Endothelial cell (in vitro differentiated cells): ENCODE measurements at regions not wholly inside any gene's neighbourhood (a gene's known extent, or its start where the extent isn't known, plus 50 kb on each side); places are given as distances from the start of the nearest gene placed in this dataset.

Source experiments
- DNase-seq: peaks from one replicate; pipeline ENCODE4 v3.0.0; 2021; ENCODE audit warnings: low spot score
- H3K27ac Mint-ChIP-seq: one replicate; pipeline ENCODE4 v1.8.0; 2021; ENCODE audit warnings: mixed read lengths, inconsistent platforms; ENCODE audit not compliant: unreplicated experiment
- H3K27me3 Mint-ChIP-seq: one replicate; pipeline ENCODE4 v1.8.0; 2021; ENCODE audit warnings: mild to moderate bottlenecking, moderate library complexity, mixed read lengths, inconsistent platforms; ENCODE audit not compliant: unreplicated experiment
- H3K36me3 Mint-ChIP-seq: one replicate; pipeline ENCODE4 v1.8.0; 2021; ENCODE audit warnings: mild to moderate bottlenecking, low read depth, mixed read lengths, inconsistent platforms; ENCODE audit not compliant: unreplicated experiment
- H3K4me1 Mint-ChIP-seq: one replicate; pipeline ENCODE4 v1.8.0; 2021; ENCODE audit warnings: mild to moderate bottlenecking, mixed read lengths, inconsistent platforms; ENCODE audit not compliant: unreplicated experiment
- H3K4me3 Mint-ChIP-seq: one replicate; pipeline ENCODE4 v1.8.0; 2021; ENCODE audit warnings: mild to moderate bottlenecking, mixed read lengths, inconsistent platforms; ENCODE audit not compliant: unreplicated experiment
- H3K9me3 Mint-ChIP-seq: one replicate; pipeline ENCODE4 v1.8.0; 2021; ENCODE audit warnings: mixed read lengths, inconsistent platforms; ENCODE audit not compliant: unreplicated experiment
- TF ChIP-seq, protein P1 (sequence below): fragments of 200-600 bp; sonication (generic); IDR thresholded peaks from one replicate; pipeline ENCODE4 v1.5.0; 2021; ENCODE audit warnings: antibody characterized with exemption; ENCODE audit not compliant: unreplicated experiment

DNA sequence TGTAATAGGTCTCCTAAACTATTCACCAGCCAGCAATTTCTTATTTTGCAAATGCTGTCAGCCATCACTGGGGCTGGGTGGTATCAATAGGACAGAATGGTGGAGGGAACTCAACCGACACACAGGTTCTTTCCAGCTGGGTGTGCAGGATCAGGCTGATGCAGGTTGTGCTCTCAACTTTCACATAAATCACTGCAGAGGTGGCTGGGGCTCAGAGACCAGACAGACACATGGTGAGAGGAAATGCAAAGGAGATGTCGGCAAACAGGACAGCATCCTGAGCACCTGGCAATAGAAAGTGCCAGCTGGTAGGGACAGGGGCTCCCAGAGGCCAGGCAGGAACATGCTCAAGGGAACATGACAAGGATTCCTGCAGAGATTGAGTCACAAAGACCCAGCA is 254.9 kb downstream of the SOD2 start:
- TF ChIP-seq, protein P1, sequence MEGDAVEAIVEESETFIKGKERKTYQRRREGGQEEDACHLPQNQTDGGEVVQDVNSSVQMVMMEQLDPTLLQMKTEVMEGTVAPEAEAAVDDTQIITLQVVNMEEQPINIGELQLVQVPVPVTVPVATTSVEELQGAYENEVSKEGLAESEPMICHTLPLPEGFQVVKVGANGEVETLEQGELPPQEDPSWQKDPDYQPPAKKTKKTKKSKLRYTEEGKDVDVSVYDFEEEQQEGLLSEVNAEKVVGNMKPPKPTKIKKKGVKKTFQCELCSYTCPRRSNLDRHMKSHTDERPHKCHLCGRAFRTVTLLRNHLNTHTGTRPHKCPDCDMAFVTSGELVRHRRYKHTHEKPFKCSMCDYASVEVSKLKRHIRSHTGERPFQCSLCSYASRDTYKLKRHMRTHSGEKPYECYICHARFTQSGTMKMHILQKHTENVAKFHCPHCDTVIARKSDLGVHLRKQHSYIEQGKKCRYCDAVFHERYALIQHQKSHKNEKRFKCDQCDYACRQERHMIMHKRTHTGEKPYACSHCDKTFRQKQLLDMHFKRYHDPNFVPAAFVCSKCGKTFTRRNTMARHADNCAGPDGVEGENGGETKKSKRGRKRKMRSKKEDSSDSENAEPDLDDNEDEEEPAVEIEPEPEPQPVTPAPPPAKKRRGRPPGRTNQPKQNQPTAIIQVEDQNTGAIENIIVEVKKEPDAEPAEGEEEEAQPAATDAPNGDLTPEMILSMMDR, result no peak
- peaks cover 2% of the 10 kb centered on the region for H3K4me1 Mint-ChIP-seq
- H3K4me3 Mint-ChIP-seq, result no peak overlapping the region
- peaks cover 2% of the 10 kb centered on the region for H3K27me3 Mint-ChIP-seq
- no peaks in the 10 kb centered on the region for H3K36me3 Mint-ChIP-seq
- no peak for DNase-seq
- no peak overlapping the region for H3K27ac Mint-ChIP-seq
- peaks cover 8% of the 10 kb centered on the region for H3K9me3 Mint-ChIP-seq

DNA sequence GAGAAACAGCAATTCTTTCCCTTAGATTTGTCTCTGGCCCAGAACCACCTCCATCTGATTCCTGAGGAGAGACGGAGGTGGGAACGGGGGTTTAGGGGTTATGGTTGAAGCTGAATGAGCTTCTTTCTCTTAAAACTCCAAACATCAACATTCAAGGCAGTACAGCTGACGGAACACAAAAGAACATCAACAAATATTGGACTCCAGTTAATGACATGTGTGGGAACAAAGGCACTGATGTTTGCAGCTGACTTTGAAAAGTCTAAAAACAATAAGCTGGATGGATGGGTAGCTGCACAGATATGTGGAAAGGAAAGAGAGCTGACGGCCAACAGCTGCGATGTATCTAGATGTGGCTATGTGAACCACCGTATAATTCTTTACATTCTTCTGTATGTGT is 256.5 kb downstream of the SOD2 start:
- TF ChIP-seq, protein P1, result no peak
- Mint-ChIP-seq H3K9me3 (peaks cover 8% of the 10 kb centered on the region), H3K27ac (no peak overlapping the region)

DNA sequence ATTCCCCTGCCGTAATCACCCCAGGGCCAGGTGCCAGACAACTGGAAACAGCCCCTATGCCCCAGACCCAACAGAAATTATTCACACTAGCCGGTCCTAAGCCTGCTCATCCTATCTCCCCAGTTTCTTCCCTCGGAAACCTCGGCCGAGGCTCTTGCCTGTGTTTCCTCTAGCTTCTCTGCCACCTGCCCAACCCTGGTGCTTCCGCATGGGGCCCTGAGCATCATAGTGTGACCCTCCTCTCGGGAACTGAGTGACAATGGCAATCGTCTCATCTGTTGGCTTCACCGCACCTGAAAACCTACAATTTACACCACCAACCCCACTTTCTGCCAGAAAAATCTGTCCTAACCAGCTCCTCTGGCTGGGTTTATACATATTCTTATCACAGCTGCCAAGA is 257.3 kb downstream of the SOD2 start:
- peaks cover 2% of the 10 kb centered on the region for H3K4me1 Mint-ChIP-seq
- peaks cover 8% of the 10 kb centered on the region for H3K9me3 Mint-ChIP-seq
- no peak overlapping the region for H3K27ac Mint-ChIP-seq
- no peaks in the 10 kb centered on the region for H3K36me3 Mint-ChIP-seq
- TF ChIP-seq, protein P1, result no peak
- no peaks in the 10 kb centered on the region for H3K27me3 Mint-ChIP-seq
- H3K4me3 Mint-ChIP-seq, result no peak overlapping the region
- no peak for DNase-seq

More for the DNA sequence above, 256.5 kb downstream of the SOD2 start:
- DNase-seq, result no peak
- no peak overlapping the region for H3K4me3 Mint-ChIP-seq
- H3K27me3 Mint-ChIP-seq, result no peaks in the 10 kb centered on the region
- H3K4me1 Mint-ChIP-seq, result peaks cover 2% of the 10 kb centered on the region
- H3K36me3 Mint-ChIP-seq, result no peaks in the 10 kb centered on the region

DNA sequence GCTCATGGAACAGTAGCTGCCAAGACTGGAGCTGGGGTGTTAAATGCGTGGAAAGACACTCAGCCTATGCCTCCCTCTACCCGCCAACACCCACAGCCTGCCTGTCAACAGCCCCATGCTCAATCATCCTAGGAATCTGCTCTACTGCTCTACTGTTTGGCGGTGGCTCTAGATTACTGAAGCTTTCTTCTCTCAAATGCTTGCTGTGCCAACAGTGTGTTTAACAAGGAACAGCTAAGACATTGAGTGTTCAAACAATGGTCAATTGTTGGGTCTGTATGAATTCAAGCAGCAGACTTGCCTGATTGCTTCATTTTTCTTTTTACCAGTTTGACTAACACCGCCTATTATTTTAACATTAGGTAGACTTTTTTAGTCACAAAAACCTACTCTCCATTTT is 258.6 kb downstream of the SOD2 start:
- DNase-seq, result no peak
- peaks cover 8% of the 10 kb centered on the region for H3K9me3 Mint-ChIP-seq
- TF ChIP-seq, protein P1, result no peak
- H3K4me1 Mint-ChIP-seq, result peaks cover 2% of the 10 kb centered on the region
- H3K27me3 Mint-ChIP-seq, result no peaks in the 10 kb centered on the region
- no peaks in the 10 kb centered on the region for H3K36me3 Mint-ChIP-seq
- no peak overlapping the region for H3K4me3 Mint-ChIP-seq
- H3K27ac Mint-ChIP-seq, result no peak overlapping the region

DNA sequence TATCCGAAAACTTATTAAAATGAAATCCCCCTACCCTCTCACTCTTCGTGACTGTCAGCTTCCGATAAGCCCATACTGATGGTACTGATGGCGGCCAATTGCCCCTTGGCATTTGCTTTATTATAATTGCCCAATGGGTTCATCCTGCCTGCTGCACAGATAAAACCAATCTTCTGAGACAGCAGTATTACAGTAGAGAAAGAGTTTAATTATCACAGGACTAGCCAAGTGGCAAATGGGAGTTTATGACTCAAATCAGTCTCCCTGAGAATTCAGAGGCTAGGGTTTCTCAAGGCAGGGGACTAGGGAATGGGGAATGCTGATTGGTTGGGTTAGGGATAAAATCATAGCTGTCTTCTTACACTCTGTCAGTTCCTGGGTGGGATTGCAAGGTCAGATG is 259.5 kb downstream of the SOD2 start:
- Mint-ChIP-seq H3K4me3 (no peak overlapping the region), H3K36me3 (no peaks in the 10 kb centered on the region), H3K27ac (no peak overlapping the region), H3K4me1 (peaks cover 2% of the 10 kb centered on the region), H3K27me3 (no peaks in the 10 kb centered on the region), H3K9me3 (peaks cover 8% of the 10 kb centered on the region)
- no peak for DNase-seq
- TF ChIP-seq, protein P1, result no peak
